ENCODE measurements at regions not wholly inside any gene's neighbourhood (a gene's known extent, or its start where the extent isn't known, plus 50 kb on each side); places are given as distances from the start of the nearest gene placed in this dataset.

GRCh38 chr22:47299863-47300697, 537.6 kb downstream of the TBC1D22A start:
- no peak overlapping the region for H3K27ac Mint-ChIP-seq
- Histone ChIP-seq H4K20me1 (replicated peaks; ENCODE audit: insufficient read depth) (no peaks in the 10 kb centered on the region), H3K27me3 (ENCODE audit: insufficient read depth) (no peaks in the 10 kb centered on the region), H3K9me2 (ENCODE audit: insufficient read depth) (no peaks in the 10 kb centered on the region), H3K4me2 (no peak overlapping the region), H3K4me1 (ENCODE audit: insufficient read depth) (no peaks in the 10 kb centered on the region), H3F3A (replicated peaks; ENCODE audit: low read depth) (no peaks in the 10 kb centered on the region), H3K36me3 (ENCODE audit: insufficient read depth) (no peaks in the 10 kb centered on the region), H2AFZ (no peak overlapping the region), H3K4me3 (no peak overlapping the region), H3K79me2 (replicated peaks; ENCODE audit: insufficient read depth) (no peaks in the 10 kb centered on the region), H3K27ac (ENCODE audit: low read depth) (no peak overlapping the region)
- no peaks in the 10 kb centered on the region for H3K4me1 Mint-ChIP-seq
- H3K4me3 Mint-ChIP-seq, result no peak overlapping the region
- DNase-seq (ENCODE audit: low spot score), result no peak
- ATAC-seq, result no peak
- H3K9me3 Mint-ChIP-seq, result peaks cover 60% of the 10 kb centered on the region; the same call in 2 of the 3 replicates
- H3K27me3 Mint-ChIP-seq (ENCODE audit: insufficient read depth, low read depth, poor library complexity), result peaks cover 4% of the 10 kb centered on the region
- H3K36me3 Mint-ChIP-seq (ENCODE audit: low read depth), result peaks cover 52% of the 10 kb centered on the region
- no peak for TF ChIP-seq STAT1 (IDR thresholded peaks at IDR 0.05; ENCODE audit: unreplicated experiment)
- no peak for TF ChIP-seq CTCF (conservative IDR thresholded peaks at IDR 0.05; ENCODE audit: low read depth in 2 of 2)
- no peak for TF ChIP-seq ETS1 (IDR thresholded peaks at IDR 0.05)
- TF ChIP-seq EZH2phosphoT487 (IDR thresholded peaks at IDR 0.05; ENCODE audit: unreplicated experiment), result no peak
- TF ChIP-seq JUNB (IDR thresholded peaks at IDR 0.05; ENCODE audit: unreplicated experiment), result no peak

- DNase-seq (ENCODE audit: low spot score) (no peak), ATAC-seq (no peak)
- H3K9me2 ChIP-seq (ENCODE audit: insufficient read depth), result no peaks in the 10 kb centered on the region
- Mint-ChIP-seq H3K4me1 (no peaks in the 10 kb centered on the region), H3K9me3 (peaks cover 61% of the 10 kb centered on the region; the same call in 2 of the 3 replicates), H3K4me3 (no peak overlapping the region), H3K27me3 (ENCODE audit: insufficient read depth, low read depth, poor library complexity) (peaks cover 6% of the 10 kb centered on the region), H3K36me3 (ENCODE audit: low read depth) (peaks cover 56% of the 10 kb centered on the region), H3K27ac (no peak overlapping the region)
- no peak overlapping the region for H2AFZ ChIP-seq
- no peak overlapping the region for H3K27ac ChIP-seq (ENCODE audit: low read depth)
- no peaks in the 10 kb centered on the region for H4K20me1 ChIP-seq (replicated peaks; ENCODE audit: insufficient read depth)
- H3K4me2 ChIP-seq, result no peak overlapping the region
- no peaks in the 10 kb centered on the region for H3K27me3 ChIP-seq (ENCODE audit: insufficient read depth)
- no peaks in the 10 kb centered on the region for H3K36me3 ChIP-seq (ENCODE audit: insufficient read depth)
- no peaks in the 10 kb centered on the region for H3K79me2 ChIP-seq (replicated peaks; ENCODE audit: insufficient read depth)
- no peak overlapping the region for H3K4me3 ChIP-seq
- no peaks in the 10 kb centered on the region for H3F3A ChIP-seq (replicated peaks; ENCODE audit: low read depth)
- H3K4me1 ChIP-seq (ENCODE audit: insufficient read depth), result no peaks in the 10 kb centered on the region
- no peak for TF ChIP-seq CTCF (conservative IDR thresholded peaks at IDR 0.05; ENCODE audit: low read depth in 2 of 2)
- no peak for TF ChIP-seq EZH2 (IDR thresholded peaks at IDR 0.05; ENCODE audit: low read depth, unreplicated experiment)
- TF ChIP-seq JUNB (IDR thresholded peaks at IDR 0.05; ENCODE audit: unreplicated experiment), result no peak
- no peak for TF ChIP-seq ZNF114 (CRISPR knock-in tag; IDR thresholded peaks at IDR 0.05)
- no peak for TF ChIP-seq ETS1 (IDR thresholded peaks at IDR 0.05)
- TF ChIP-seq ZNF331 (CRISPR knock-in tag; IDR thresholded peaks at IDR 0.05; ENCODE audit: low read depth), result no peak
- no peak for TF ChIP-seq REST (IDR thresholded peaks at IDR 0.05; ENCODE audit: unreplicated experiment)
- no peak for TF ChIP-seq POLR2AphosphoS5 (IDR thresholded peaks at IDR 0.05; ENCODE audit: low read depth)
- no peak for TF ChIP-seq STAT1 (IDR thresholded peaks at IDR 0.05; ENCODE audit: unreplicated experiment)
- TF ChIP-seq CREB1 (CRISPR knock-in tag; IDR thresholded peaks at IDR 0.05; ENCODE audit: low read depth), result no peak
- TF ChIP-seq EZH2phosphoT487 (IDR thresholded peaks at IDR 0.05; ENCODE audit: unreplicated experiment), result no peak
These were observed 536.9 kb downstream of the TBC1D22A start for GRCh38 chr22:47299211-47299862.

Measured in GM23338 (cell line).